Lung (tissue), 11 donors: ENCODE measurements at regions not wholly inside any gene's neighbourhood (a gene's known extent, or its start where the extent isn't known, plus 50 kb on each side); places are given as distances from the start of the nearest gene placed in this dataset.
A peak's percentile ranks its signal among the peaks of the same experiment; 100 is the strongest.

Source experiments
- ATAC-seq: fragments of 200-7000 bp; cut with Tn5 transposase; one replicate; pipeline ENCODE4 v1.9.1; 2020; ENCODE audit warnings: moderate number of reproducible peaks; ENCODE audit not compliant: insufficient read depth, low FRiP score
- DNase-seq, 3 donors: peaks; one replicate each; pipeline ENCODE4 v3.0.0-alpha.2; 2013 to 2017
- H3K27ac ChIP-seq, 2 donors: one replicate each; pipeline ENCODE4 v1.5.1; 2013; ENCODE audit warnings: mild to moderate bottlenecking in 2 of 2, moderate library complexity in 2 of 2, control low read depth in 1 of 2, inconsistent platforms in 1 of 2, low read depth in 1 of 2, low read length in 1 of 2
- H3K27me3 ChIP-seq, 3 donors: one replicate each; pipeline ENCODE4 v1.5.1; 2013; ENCODE audit warnings: low read length in 2 of 3; ENCODE audit not compliant: control insufficient read depth in 3 of 3, insufficient read depth in 3 of 3
- H3K36me3 ChIP-seq, 4 donors: one replicate each; pipeline ENCODE4 v1.5.1; 2013; ENCODE audit warnings: low read length in 4 of 4, mild to moderate bottlenecking in 1 of 4, moderate library complexity in 1 of 4; ENCODE audit not compliant: control insufficient read depth in 4 of 4, insufficient read depth in 4 of 4
- H3K4me1 ChIP-seq, 5 donors: one replicate each; pipeline ENCODE4 v1.5.1; 2013; ENCODE audit warnings: low read length in 5 of 5, mild to moderate bottlenecking in 2 of 5, moderate library complexity in 1 of 5; ENCODE audit not compliant: control insufficient read depth in 5 of 5, insufficient read depth in 5 of 5
- H3K4me3 ChIP-seq: one replicate; pipeline ENCODE4 v1.5.1; 2013; ENCODE audit warnings: mild to moderate bottlenecking, control low read depth, moderate library complexity
- H3K9ac ChIP-seq, 2 donors: one replicate each; pipeline ENCODE4 v1.5.1; 2013; ENCODE audit warnings: low read length in 2 of 2, control low read depth in 1 of 2; ENCODE audit not compliant: insufficient read depth in 1 of 2
- H3K9me3 ChIP-seq, 4 donors: one replicate each; pipeline ENCODE4 v1.5.1; 2013; ENCODE audit warnings: low read length in 3 of 4, mild to moderate bottlenecking in 1 of 4, moderate library complexity in 1 of 4; ENCODE audit not compliant: control insufficient read depth in 4 of 4, insufficient read depth in 3 of 4
- WGBS, 2 donors: extraction: QIAGEN DNeasy Blood & Tissue Kit; methylation state at CpG; one replicate each; pipeline ENCODE4 v1.1.7; 2013; 5-methylcytosine and 5-hydroxymethylcytosine counted together
- TF ChIP-seq, protein P1 (sequence below): IDR thresholded peaks from 2 replicates; pipeline ENCODE4 v1.5.1; 2012; ENCODE audit warnings: mild to moderate bottlenecking; ENCODE audit errors: control extremely low read depth, extremely low read depth
- donor health status: control.
- donor health status: control.
- donor health status: Bipolar disorder and iron deficiency.
- donor health status: healthy.
- donor health status: DM: yes; HTN: yes; CAD: no.

DNA sequence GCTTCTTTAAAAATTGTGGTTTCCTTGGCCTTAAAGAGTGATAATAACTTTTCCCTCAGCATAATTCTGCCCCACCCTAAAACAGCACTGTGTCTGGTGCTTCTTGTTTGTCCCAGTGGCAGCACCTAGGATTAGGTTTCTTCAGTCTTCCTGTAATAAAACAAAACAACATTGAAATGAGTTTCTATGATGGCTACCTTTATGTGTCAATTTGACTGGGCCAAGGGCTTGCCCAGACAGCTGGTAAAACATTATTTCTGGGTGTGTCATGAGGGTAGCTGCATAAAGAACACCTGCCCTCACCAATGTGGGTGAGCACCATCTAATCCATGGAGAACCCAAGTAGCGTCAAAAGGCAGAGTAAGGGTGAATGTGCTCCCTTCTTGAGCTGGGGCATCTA lies 117.8 kb downstream of the QRSL1 start:
- H3K9me3 ChIP-seq = no peaks in the 10 kb centered on the region
- ATAC-seq = no peak
- TF ChIP-seq, protein P1, sequence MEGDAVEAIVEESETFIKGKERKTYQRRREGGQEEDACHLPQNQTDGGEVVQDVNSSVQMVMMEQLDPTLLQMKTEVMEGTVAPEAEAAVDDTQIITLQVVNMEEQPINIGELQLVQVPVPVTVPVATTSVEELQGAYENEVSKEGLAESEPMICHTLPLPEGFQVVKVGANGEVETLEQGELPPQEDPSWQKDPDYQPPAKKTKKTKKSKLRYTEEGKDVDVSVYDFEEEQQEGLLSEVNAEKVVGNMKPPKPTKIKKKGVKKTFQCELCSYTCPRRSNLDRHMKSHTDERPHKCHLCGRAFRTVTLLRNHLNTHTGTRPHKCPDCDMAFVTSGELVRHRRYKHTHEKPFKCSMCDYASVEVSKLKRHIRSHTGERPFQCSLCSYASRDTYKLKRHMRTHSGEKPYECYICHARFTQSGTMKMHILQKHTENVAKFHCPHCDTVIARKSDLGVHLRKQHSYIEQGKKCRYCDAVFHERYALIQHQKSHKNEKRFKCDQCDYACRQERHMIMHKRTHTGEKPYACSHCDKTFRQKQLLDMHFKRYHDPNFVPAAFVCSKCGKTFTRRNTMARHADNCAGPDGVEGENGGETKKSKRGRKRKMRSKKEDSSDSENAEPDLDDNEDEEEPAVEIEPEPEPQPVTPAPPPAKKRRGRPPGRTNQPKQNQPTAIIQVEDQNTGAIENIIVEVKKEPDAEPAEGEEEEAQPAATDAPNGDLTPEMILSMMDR = no peak
- 92 to 100% methylated on average over 1 of the region's 1 CpG for WGBS, 2 donors
- no peaks in the 10 kb centered on the region for H3K27me3 ChIP-seq
- no peak overlapping the region for H3K9ac ChIP-seq
- H3K4me3 ChIP-seq = no peak overlapping the region
- peaks cover 0 to 9% (median 3%) of the 10 kb centered on the region in 5 donors for H3K4me1 ChIP-seq
- DNase-seq = no peak
- H3K36me3 ChIP-seq = no peaks in the 10 kb centered on the region
- H3K27ac ChIP-seq = no peak overlapping the region

DNA sequence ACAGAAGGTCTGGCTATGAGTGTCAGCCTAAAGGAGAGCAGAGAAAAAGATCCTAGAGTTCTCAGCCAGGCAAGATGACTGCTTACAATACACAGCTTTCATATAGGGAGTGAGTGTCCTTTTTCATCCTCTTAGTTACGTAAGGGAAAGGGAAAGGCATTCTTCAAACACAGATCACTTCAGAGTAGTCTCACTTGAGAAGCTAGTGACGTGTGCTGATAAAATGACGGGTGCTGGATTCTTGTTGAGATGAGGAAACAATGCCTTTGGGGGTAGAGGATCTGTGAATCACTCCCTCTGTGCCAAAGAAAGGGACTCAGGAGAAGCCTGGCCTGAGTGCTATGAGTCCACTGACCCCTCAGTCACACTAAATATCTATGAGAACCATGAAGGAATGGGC lies 117.3 kb downstream of the QRSL1 start:
- TF ChIP-seq, protein P1 = no peak
- Histone ChIP-seq H3K27me3 (no peaks in the 10 kb centered on the region), H3K9me3 (no peaks in the 10 kb centered on the region), H3K9ac (no peak overlapping the region), H3K4me1 (peaks cover 0 to 9% (median 3%) of the 10 kb centered on the region in 5 donors), H3K36me3 (no peaks in the 10 kb centered on the region), H3K4me3 (no peak overlapping the region), H3K27ac (no peak overlapping the region)
- ATAC-seq (peak; percentile 70), DNase-seq (peak; percentile 10 to 32 (median 23))
- WGBS, 2 donors = 40 to 74% methylated on average over 3 of the region's 3 CpGs

DNA sequence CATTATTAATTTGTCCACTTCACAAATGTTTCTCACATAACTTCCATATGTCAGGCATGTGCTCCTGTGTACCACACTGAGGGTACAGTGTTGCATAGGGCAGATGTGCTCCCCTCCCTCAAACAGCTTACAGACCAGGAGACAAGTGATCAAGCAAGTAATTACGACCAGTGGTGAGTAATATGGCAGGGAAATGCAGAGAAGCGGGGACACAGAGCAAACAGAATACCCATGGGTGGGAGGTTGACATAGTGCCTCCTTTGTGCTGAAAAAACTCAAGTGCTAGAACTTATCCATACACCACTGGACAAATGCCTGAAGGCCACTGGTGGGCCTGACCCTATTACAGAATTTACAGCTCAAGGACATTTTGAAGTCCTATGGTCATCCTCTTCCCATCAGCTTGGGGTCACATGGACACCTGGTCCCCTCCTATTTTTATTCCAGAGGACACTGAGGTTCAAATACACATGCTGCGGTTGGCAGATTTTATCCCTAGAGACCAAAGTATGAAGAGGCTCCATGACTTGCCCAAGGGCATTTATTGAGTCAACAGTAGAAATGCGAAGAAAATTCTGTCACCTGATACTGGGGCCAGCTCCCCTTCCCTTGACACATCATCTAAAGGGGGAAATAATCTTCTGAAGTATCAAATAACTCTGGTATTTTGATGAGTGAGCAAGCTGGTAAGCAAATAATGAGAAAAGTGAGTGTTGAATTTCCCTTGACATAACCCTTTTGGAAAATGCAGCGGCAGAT lies 116.6 kb downstream of the QRSL1 start:
- H3K27ac ChIP-seq = peak overlapping the region in 1 of 2 donors; percentile 35
- TF ChIP-seq, protein P1 = no peak
- ATAC-seq = peak; percentile 14
- WGBS, 2 donors = 75 to 89% methylated on average over 5 of the region's 5 CpGs
- peaks cover 0 to 9% (median 3%) of the 10 kb centered on the region in 5 donors for H3K4me1 ChIP-seq
- H3K27me3 ChIP-seq = no peaks in the 10 kb centered on the region
- no peak overlapping the region for H3K9ac ChIP-seq
- no peaks in the 10 kb centered on the region for H3K36me3 ChIP-seq
- DNase-seq = peak in 2 of 3 donors; percentile 3 to 10
- peaks cover 0 to 1% (median 0%) of the 10 kb centered on the region in 4 donors for H3K9me3 ChIP-seq
- H3K4me3 ChIP-seq = no peak overlapping the region
